Stomach (tissue), 8 donors: ENCODE measurements at regions not wholly inside any gene's neighbourhood (a gene's known extent, or its start where the extent isn't known, plus 50 kb on each side); places are given as distances from the start of the nearest gene placed in this dataset.

Source experiments
- DNase-seq, 2 donors: peaks; one replicate each; pipeline versions ENCODE4 v3.0.0 to v3.0.0-alpha.2; 2013 to 2019
- H3K27ac ChIP-seq, 5 donors: fragments of 200-600 bp in 4 of 5; sonication (generic) in 4 of 5; one replicate each; pipeline ENCODE4 v1.5.1; 2013 to 2019; ENCODE audit warnings: mild to moderate bottlenecking in 1 of 5, moderate library complexity in 1 of 5
- H3K27me3 ChIP-seq, 3 donors: fragments of 200-600 bp; sonication (generic); one replicate each; pipeline ENCODE4 v1.5.1; 2017 to 2019; ENCODE audit warnings: mixed run types in 1 of 3
- H3K36me3 ChIP-seq, 4 donors: fragments of 200-600 bp; sonication (generic); 1 replicate in 3 of 4; 2 replicates in 1 of 4; pipeline ENCODE4 v1.5.1; 2016 to 2019
- H3K4me1 ChIP-seq, 4 donors: fragments of 200-600 bp; sonication (generic); one replicate each; pipeline ENCODE4 v1.5.1; 2016 to 2019
- H3K4me3 ChIP-seq, 4 donors: fragments of 200-600 bp; sonication (generic) in 3 of 4; one replicate each; pipeline ENCODE4 v1.5.1; 2016 to 2019; ENCODE audit warnings: mild to moderate bottlenecking in 1 of 4
- H3K9me3 ChIP-seq, 4 donors: fragments of 200-600 bp; sonication (generic); one replicate each; pipeline ENCODE4 v1.5.1; 2016 to 2019
- CTCF ChIP-seq, 7 experiments: fragments of 450-650 bp in 4 of 7; fragments of 200-600 bp in 3 of 7; sonication (generic) in 3 of 7; IDR thresholded peaks; one replicate each; pipeline ENCODE4 v1.5.1; 2016 to 2019; ENCODE audit warnings: antibody characterized with exemption in 7 of 7, control low read depth in 2 of 7, mild to moderate bottlenecking in 1 of 7
- EP300 ChIP-seq: sonication (generic); formaldehyde crosslinking; IDR thresholded peaks from one replicate; pipeline ENCODE4 v1.6.1; 2017; ENCODE audit warnings: antibody characterized with exemption
- POLR2A ChIP-seq, 4 donors: fragments of 450-650 bp; IDR thresholded peaks; one replicate each; pipeline ENCODE4 v1.6.1; 2016; ENCODE audit warnings: antibody characterized with exemption in 4 of 4, control low read depth in 2 of 4, mild to moderate bottlenecking in 1 of 4, moderate library complexity in 1 of 4
- POLR2AphosphoS5 ChIP-seq, 3 donors: sonication (generic); formaldehyde crosslinking; IDR thresholded peaks; one replicate each; pipeline ENCODE4 v1.6.1; 2016; ENCODE audit warnings: antibody characterized with exemption in 3 of 3
- WGBS, 5 donors: extraction: QIAGEN DNeasy Blood & Tissue Kit in 3 of 5; methylation state at CpG; one replicate each; pipeline versions ENCODE4 v1.1.5 to v1.1.7; 2013 to 2018; 5-methylcytosine and 5-hydroxymethylcytosine counted together
- intact Hi-C: fragments of 100-400 bp; cut with DNase I; formaldehyde crosslinking; loops from one replicate; pipeline ENCODE4 v1.15.1; 2023; ENCODE audit warnings: low total_unique reads
- donor health status: healthy with polysubstance abuse.
- donor health status: Bipolar disorder and iron deficiency.
- donor health status: healthy.

GRCh38 chr4:12145768-12146167 lies 717.1 kb upstream of the HS3ST1 start:
- TF ChIP-seq EP300 (no peak), POLR2AphosphoS5 (IDR thresholded peaks at IDR 0.05) (no peak), CTCF (IDR thresholded peaks at IDR 0.05) (no peak), POLR2A (IDR thresholded peaks at IDR 0.05) (no peak)
- 61 to 92% (median 75%) methylated on average over 1 of the region's 1 CpG for WGBS, 5 donors
- peaks cover 0 to 7% (median 0%) of the 10 kb centered on the region in 4 donors for H3K9me3 ChIP-seq

GRCh38 chr4:12145106-12145505 lies 716.4 kb upstream of the HS3ST1 start:
- WGBS, 5 donors = 74 to 80% (median 80%) methylated on average over 2 of the region's 2 CpGs
- no peaks in the 10 kb centered on the region for H3K4me1 ChIP-seq

More at GRCh38 chr4:12145768-12146167, 717.1 kb upstream of the HS3ST1 start:
- Histone ChIP-seq H3K4me1 (no peaks in the 10 kb centered on the region), H3K27me3 (no peaks in the 10 kb centered on the region), H3K36me3 (no peaks in the 10 kb centered on the region), H3K27ac (no peak overlapping the region), H3K4me3 (no peak overlapping the region)
- intact Hi-C loops = no loop called here
- no peak for DNase-seq

GRCh38 chr4:12144051-12144450 lies 715.4 kb upstream of the HS3ST1 start:
- no peak for TF ChIP-seq EP300
- no peak for TF ChIP-seq CTCF (IDR thresholded peaks at IDR 0.05)
- no peak for TF ChIP-seq POLR2AphosphoS5 (IDR thresholded peaks at IDR 0.05)
- TF ChIP-seq POLR2A (IDR thresholded peaks at IDR 0.05) = no peak
- peaks cover 0 to 7% (median 0%) of the 10 kb centered on the region in 4 donors for H3K9me3 ChIP-seq
- intact Hi-C loops = no loop called here
- H3K4me1 ChIP-seq = no peaks in the 10 kb centered on the region
- WGBS, 5 donors = 71 to 82% (median 77%) methylated on average over 2 of the region's 2 CpGs
- no peak overlapping the region for H3K27ac ChIP-seq
- no peaks in the 10 kb centered on the region for H3K27me3 ChIP-seq
- no peak overlapping the region for H3K4me3 ChIP-seq
- H3K36me3 ChIP-seq = no peaks in the 10 kb centered on the region
- DNase-seq = no peak

More at GRCh38 chr4:12145106-12145505, 716.4 kb upstream of the HS3ST1 start:
- DNase-seq = no peak
- TF ChIP-seq CTCF (IDR thresholded peaks at IDR 0.05) = no peak
- TF ChIP-seq EP300 = no peak
- TF ChIP-seq POLR2A (IDR thresholded peaks at IDR 0.05) = no peak
- no peak for TF ChIP-seq POLR2AphosphoS5 (IDR thresholded peaks at IDR 0.05)
- Histone ChIP-seq H3K27me3 (no peaks in the 10 kb centered on the region), H3K36me3 (no peaks in the 10 kb centered on the region), H3K4me3 (no peak overlapping the region), H3K27ac (no peak overlapping the region), H3K9me3 (peaks cover 0 to 7% (median 0%) of the 10 kb centered on the region in 4 donors)
- intact Hi-C loops = no loop called here

GRCh38 chr4:12140864-12141263 lies 712.2 kb upstream of the HS3ST1 start:
- no peaks in the 10 kb centered on the region for H3K36me3 ChIP-seq
- no peak for DNase-seq
- TF ChIP-seq CTCF (IDR thresholded peaks at IDR 0.05) (no peak), EP300 (no peak), POLR2A (IDR thresholded peaks at IDR 0.05) (no peak), POLR2AphosphoS5 (IDR thresholded peaks at IDR 0.05) (no peak)

More at GRCh38 chr4:12140864-12141263, 712.2 kb upstream of the HS3ST1 start:
- H3K9me3 ChIP-seq = no peaks in the 10 kb centered on the region
- no peaks in the 10 kb centered on the region for H3K27me3 ChIP-seq
- no peak overlapping the region for H3K27ac ChIP-seq
- H3K4me3 ChIP-seq = no peak overlapping the region
- no peaks in the 10 kb centered on the region for H3K4me1 ChIP-seq
- intact Hi-C loops = no loop called here
